Erythroblast (primary cell): ENCODE measurements at regions not wholly inside any gene's neighbourhood (a gene's known extent, or its start where the extent isn't known, plus 50 kb on each side); places are given as distances from the start of the nearest gene placed in this dataset.

Experiments used
- DNase-seq, 2 experiments: peaks; one replicate each; lab custom pipeline; 2025; lab: John Stamatoyannopoulos, UW
- GATA1 ChIP-seq: IDR thresholded peaks from 2 replicates; pipeline ENCODE4 v1.6.1; 2011; ENCODE audit warnings: low read depth, mild to moderate bottlenecking, control low read depth, low read length, moderate library complexity
- POLR2A ChIP-seq: IDR thresholded peaks from 2 replicates; pipeline ENCODE4 v1.6.1; 2011; ENCODE audit warnings: mild to moderate bottlenecking, low read length

GRCh38 chr15:94778840-94779239 lies 547.5 kb downstream of the MCTP2 start:
- no peak for DNase-seq
- TF ChIP-seq POLR2A (no peak), GATA1 (no peak)

GRCh38 chr15:94780166-94780565 lies 548.8 kb downstream of the MCTP2 start:
- no peak for TF ChIP-seq GATA1
- TF ChIP-seq POLR2A: no peak
- DNase-seq: no peak

GRCh38 chr15:94785091-94785490 lies 553.7 kb downstream of the MCTP2 start:
- no peak for DNase-seq
- TF ChIP-seq GATA1: no peak
- TF ChIP-seq POLR2A: no peak

- no peak for DNase-seq
- TF ChIP-seq POLR2A: no peak
- no peak for TF ChIP-seq GATA1
Measured at GRCh38 chr15:94791008-94791407, 559.6 kb downstream of the MCTP2 start.

- no peak for DNase-seq
- no peak for TF ChIP-seq GATA1
- TF ChIP-seq POLR2A: no peak
Measured at GRCh38 chr15:94791510-94791909, 560.1 kb downstream of the MCTP2 start.

- DNase-seq: no peak
- no peak for TF ChIP-seq GATA1
- TF ChIP-seq POLR2A: no peak
Measured at GRCh38 chr15:94792196-94792595, 560.8 kb downstream of the MCTP2 start.

GRCh38 chr15:94793207-94793606 lies 561.8 kb downstream of the MCTP2 start:
- no peak for DNase-seq
- TF ChIP-seq POLR2A (no peak), GATA1 (no peak)

GRCh38 chr15:94793641-94794040 lies 562.3 kb downstream of the MCTP2 start:
- DNase-seq: no peak

GRCh38 chr15:94804613-94805012 lies 573.3 kb downstream of the MCTP2 start:
- no peak for TF ChIP-seq GATA1
- no peak for TF ChIP-seq POLR2A
- DNase-seq: no peak

More at GRCh38 chr15:94793641-94794040, 562.3 kb downstream of the MCTP2 start:
- TF ChIP-seq GATA1: no peak
- no peak for TF ChIP-seq POLR2A

GRCh38 chr15:94815110-94815731 lies 583.9 kb downstream of the MCTP2 start:
- TF ChIP-seq POLR2A (no peak), GATA1 (no peak)

GRCh38 chr15:94815914-94816313 lies 584.6 kb downstream of the MCTP2 start:
- no peak for DNase-seq
- no peak for TF ChIP-seq POLR2A
- TF ChIP-seq GATA1: no peak

More at GRCh38 chr15:94815110-94815731, 583.9 kb downstream of the MCTP2 start:
- DNase-seq: no peak

GRCh38 chr15:94829887-94830884 lies 598.8 kb downstream of the MCTP2 start:
- no peak for DNase-seq
- no peak for TF ChIP-seq POLR2A
- TF ChIP-seq GATA1: no peak

GRCh38 chr15:94834000-94834399 lies 602.6 kb downstream of the MCTP2 start:
- DNase-seq: no peak
- TF ChIP-seq POLR2A (no peak), GATA1 (no peak)

- TF ChIP-seq GATA1 (no peak), POLR2A (no peak)
- DNase-seq: no peak
Measured at GRCh38 chr15:94834494-94834893, 603.1 kb downstream of the MCTP2 start.

- no peak for DNase-seq
- TF ChIP-seq POLR2A (no peak), GATA1 (no peak)
Measured at GRCh38 chr15:94838281-94838680, 606.9 kb downstream of the MCTP2 start.
